ENCODE measurements at regions not wholly inside any gene's neighbourhood (a gene's known extent, or its start where the extent isn't known, plus 50 kb on each side); places are given as distances from the start of the nearest gene placed in this dataset.

GRCh38 chr17:54518706-54519105 lies 381.9 kb upstream of the TOM1L1 start:
- Histone ChIP-seq H3K4me3 (ENCODE audit: insufficient read length, low read depth) (no peak overlapping the region), H3K9me3 (ENCODE audit: insufficient read depth, low read length) (no peaks in the 10 kb centered on the region), H3K9ac (ENCODE audit: insufficient read length, low read depth) (no peak overlapping the region), H3K4me1 (ENCODE audit: insufficient read depth, insufficient read length) (no peaks in the 10 kb centered on the region), H3K27me3 (ENCODE audit: insufficient read depth, insufficient read length) (no peaks in the 10 kb centered on the region), H3K36me3 (ENCODE audit: insufficient read depth, insufficient read length, low read length) (no peaks in the 10 kb centered on the region)
- no peak for DNase-seq (ENCODE audit: low read depth, low spot score)
- TF ChIP-seq ZNF274 (IDR thresholded peaks at IDR 0.05; ENCODE audit: low read depth, low read length): no peak

- Histone ChIP-seq H3K4me1 (ENCODE audit: insufficient read depth, insufficient read length) (no peaks in the 10 kb centered on the region), H3K9me3 (ENCODE audit: insufficient read depth, low read length) (no peaks in the 10 kb centered on the region), H3K9ac (ENCODE audit: insufficient read length, low read depth) (no peak overlapping the region), H3K4me3 (ENCODE audit: insufficient read length, low read depth) (no peak overlapping the region), H3K27me3 (ENCODE audit: insufficient read depth, insufficient read length) (no peaks in the 10 kb centered on the region), H3K36me3 (ENCODE audit: insufficient read depth, insufficient read length, low read length) (no peaks in the 10 kb centered on the region)
- no peak for DNase-seq (ENCODE audit: low read depth, low spot score)
- TF ChIP-seq YY1 (IDR thresholded peaks at IDR 0.05; ENCODE audit: insufficient read depth, insufficient read length) (no peak), ZNF274 (IDR thresholded peaks at IDR 0.05; ENCODE audit: low read depth, low read length) (no peak)
Measured at GRCh38 chr17:54521137-54521536, 379.5 kb upstream of the TOM1L1 start.

DNA sequence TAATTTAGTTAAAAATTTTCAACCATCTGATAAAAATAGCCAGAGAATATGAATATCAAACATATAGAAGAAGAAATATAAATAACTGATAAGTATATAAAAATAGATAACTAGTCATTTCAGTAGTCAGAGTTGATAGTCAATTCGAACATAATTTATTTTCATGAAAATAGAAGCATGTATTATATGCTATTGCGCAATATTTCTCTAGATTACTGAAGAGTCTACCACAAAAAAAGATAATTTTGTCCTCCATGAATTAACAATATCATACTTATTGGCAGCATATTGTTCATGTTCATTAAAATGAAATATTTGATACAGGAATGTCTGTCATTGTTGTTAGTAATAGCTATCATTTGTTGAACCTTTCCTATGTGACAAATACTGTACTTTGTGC lies 376.2 kb upstream of the TOM1L1 start:
- Histone ChIP-seq H3K9me3 (ENCODE audit: insufficient read depth, low read length) (no peaks in the 10 kb centered on the region), H3K27me3 (ENCODE audit: insufficient read depth, insufficient read length) (no peaks in the 10 kb centered on the region), H3K9ac (ENCODE audit: insufficient read length, low read depth) (no peak overlapping the region), H3K4me1 (ENCODE audit: insufficient read depth, insufficient read length) (no peaks in the 10 kb centered on the region), H3K4me3 (ENCODE audit: insufficient read length, low read depth) (no peak overlapping the region), H3K36me3 (ENCODE audit: insufficient read depth, insufficient read length, low read length) (no peaks in the 10 kb centered on the region)
- no peak for TF ChIP-seq SUZ12 (IDR thresholded peaks at IDR 0.05; ENCODE audit: extremely low read depth, insufficient read depth, insufficient read length)
- no peak for TF ChIP-seq YY1 (IDR thresholded peaks at IDR 0.05; ENCODE audit: insufficient read depth, insufficient read length)
- no peak for TF ChIP-seq ZNF274 (IDR thresholded peaks at IDR 0.05; ENCODE audit: low read depth, low read length)
- DNase-seq (ENCODE audit: low read depth, low spot score): no peak

DNA sequence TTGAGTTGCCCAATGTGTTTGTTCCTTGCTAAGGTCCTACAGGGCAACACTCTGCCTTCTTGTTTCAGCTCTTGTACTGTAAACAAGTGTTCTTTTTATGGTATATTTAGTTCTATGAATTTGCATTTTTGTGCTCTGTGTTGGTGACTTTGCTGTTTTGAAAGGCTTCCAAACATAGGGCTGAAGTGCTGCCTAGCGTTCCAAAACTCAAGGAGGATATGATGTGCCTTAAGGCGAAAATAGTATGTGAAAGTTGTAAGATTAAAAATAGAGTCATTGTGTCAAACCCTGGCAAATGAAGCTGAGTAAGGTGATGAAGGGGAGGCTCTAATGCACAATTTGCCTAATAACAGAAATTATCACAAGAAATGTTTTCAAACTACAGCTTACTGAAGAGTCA lies 372.7 kb upstream of the TOM1L1 start:
- TF ChIP-seq YY1 (IDR thresholded peaks at IDR 0.05; ENCODE audit: insufficient read depth, insufficient read length): no peak
- Histone ChIP-seq H3K9me3 (ENCODE audit: insufficient read depth, low read length) (no peaks in the 10 kb centered on the region), H3K4me3 (ENCODE audit: insufficient read length, low read depth) (no peak overlapping the region), H3K36me3 (ENCODE audit: insufficient read depth, insufficient read length, low read length) (no peaks in the 10 kb centered on the region), H3K9ac (ENCODE audit: insufficient read length, low read depth) (no peak overlapping the region), H3K27me3 (ENCODE audit: insufficient read depth, insufficient read length) (no peaks in the 10 kb centered on the region), H3K4me1 (ENCODE audit: insufficient read depth, insufficient read length) (no peaks in the 10 kb centered on the region)
- no peak for DNase-seq (ENCODE audit: low read depth, low spot score)

- TF ChIP-seq YY1 (IDR thresholded peaks at IDR 0.05; ENCODE audit: insufficient read depth, insufficient read length): no peak
- no peak for TF ChIP-seq SUZ12 (IDR thresholded peaks at IDR 0.05; ENCODE audit: extremely low read depth, insufficient read depth, insufficient read length)
- TF ChIP-seq ZNF274 (IDR thresholded peaks at IDR 0.05; ENCODE audit: low read depth, low read length): no peak
- Histone ChIP-seq H3K4me3 (ENCODE audit: insufficient read length, low read depth) (no peak overlapping the region), H3K9ac (ENCODE audit: insufficient read length, low read depth) (no peak overlapping the region), H3K36me3 (ENCODE audit: insufficient read depth, insufficient read length, low read length) (no peaks in the 10 kb centered on the region), H3K27me3 (ENCODE audit: insufficient read depth, insufficient read length) (no peaks in the 10 kb centered on the region), H3K4me1 (ENCODE audit: insufficient read depth, insufficient read length) (no peaks in the 10 kb centered on the region), H3K9me3 (ENCODE audit: insufficient read depth, low read length) (no peaks in the 10 kb centered on the region)
- DNase-seq (ENCODE audit: low read depth, low spot score): no peak
Measured at GRCh38 chr17:54530398-54530797, 370.3 kb upstream of the TOM1L1 start.

DNA sequence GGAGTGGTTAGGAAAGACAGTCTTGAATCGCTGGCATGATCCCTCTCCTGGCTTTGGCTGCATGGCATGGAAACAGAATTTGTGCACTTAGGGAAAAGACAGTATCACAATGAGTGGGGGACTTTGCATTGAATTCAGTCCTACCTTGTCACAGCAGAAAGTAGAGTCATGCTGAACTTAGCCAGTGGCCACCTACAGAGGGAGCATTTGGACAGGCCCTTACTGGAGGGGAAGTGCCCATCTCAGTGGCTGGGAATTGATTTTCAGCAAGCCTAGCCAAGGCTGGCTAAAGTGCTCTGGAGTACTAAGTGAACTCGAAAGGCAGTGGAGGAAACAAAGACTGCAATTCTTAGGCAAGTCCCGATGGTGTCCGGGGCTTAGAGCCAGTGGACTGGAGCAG lies 364.3 kb upstream of the TOM1L1 start:
- H3K4me1 ChIP-seq (ENCODE audit: insufficient read depth, insufficient read length): no peaks in the 10 kb centered on the region
- H3K4me3 ChIP-seq (ENCODE audit: insufficient read length, low read depth): no peak overlapping the region
- TF ChIP-seq YY1 (IDR thresholded peaks at IDR 0.05; ENCODE audit: insufficient read depth, insufficient read length): no peak
- TF ChIP-seq SUZ12 (IDR thresholded peaks at IDR 0.05; ENCODE audit: extremely low read depth, insufficient read depth, insufficient read length): no peak
- no peak for TF ChIP-seq ZNF274 (IDR thresholded peaks at IDR 0.05; ENCODE audit: low read depth, low read length)
- H3K9me3 ChIP-seq (ENCODE audit: insufficient read depth, low read length): no peaks in the 10 kb centered on the region
- DNase-seq (ENCODE audit: low read depth, low spot score): no peak
- no peaks in the 10 kb centered on the region for H3K36me3 ChIP-seq (ENCODE audit: insufficient read depth, insufficient read length, low read length)
- no peaks in the 10 kb centered on the region for H3K27me3 ChIP-seq (ENCODE audit: insufficient read depth, insufficient read length)
- H3K9ac ChIP-seq (ENCODE audit: insufficient read length, low read depth): no peak overlapping the region

DNA sequence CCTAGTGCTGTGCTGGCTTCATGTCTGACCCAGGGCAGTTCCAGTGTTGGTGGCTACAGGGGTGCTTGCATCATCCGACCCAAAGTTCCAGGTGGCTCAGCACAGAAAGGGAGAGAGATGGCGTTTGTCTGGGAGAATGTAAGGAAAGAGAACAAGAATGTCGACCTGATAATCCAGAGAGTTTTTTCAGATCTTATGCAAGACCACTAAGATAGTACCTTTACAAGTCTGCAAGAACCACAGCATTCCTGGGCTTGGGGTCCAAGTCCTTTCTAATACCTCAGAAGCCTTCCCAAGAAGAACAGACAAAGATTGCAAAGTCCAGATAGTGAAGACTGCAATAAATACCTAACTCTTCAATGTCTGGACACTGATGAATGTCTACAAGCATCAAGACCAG lies 363.0 kb upstream of the TOM1L1 start:
- Histone ChIP-seq H3K9ac (ENCODE audit: insufficient read length, low read depth) (no peak overlapping the region), H3K36me3 (ENCODE audit: insufficient read depth, insufficient read length, low read length) (no peaks in the 10 kb centered on the region), H3K9me3 (ENCODE audit: insufficient read depth, low read length) (no peaks in the 10 kb centered on the region), H3K4me3 (ENCODE audit: insufficient read length, low read depth) (no peak overlapping the region), H3K27me3 (ENCODE audit: insufficient read depth, insufficient read length) (no peaks in the 10 kb centered on the region), H3K4me1 (ENCODE audit: insufficient read depth, insufficient read length) (no peaks in the 10 kb centered on the region)
- DNase-seq (ENCODE audit: low read depth, low spot score): no peak
- TF ChIP-seq SUZ12 (IDR thresholded peaks at IDR 0.05; ENCODE audit: extremely low read depth, insufficient read depth, insufficient read length) (no peak), YY1 (IDR thresholded peaks at IDR 0.05; ENCODE audit: insufficient read depth, insufficient read length) (no peak), ZNF274 (IDR thresholded peaks at IDR 0.05; ENCODE audit: low read depth, low read length) (no peak)

DNA sequence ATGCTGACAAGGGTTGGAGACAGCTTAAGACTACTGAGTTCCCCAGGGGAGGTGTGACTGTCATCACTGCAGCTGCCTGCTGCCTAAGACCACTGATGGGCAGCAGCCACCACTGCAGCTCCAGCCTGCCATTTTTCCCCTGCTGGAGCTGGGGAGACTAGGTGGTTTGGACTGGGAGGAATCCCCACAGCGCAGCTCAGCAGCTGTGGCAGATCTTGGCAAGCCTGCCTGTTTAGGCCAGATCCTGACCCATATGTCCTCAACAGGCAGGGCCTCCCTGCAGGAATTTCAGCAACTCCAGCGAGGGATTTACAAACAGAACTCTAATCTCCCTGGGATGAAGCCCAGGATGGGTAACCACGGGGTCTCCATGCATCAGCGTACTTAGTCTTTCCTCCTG lies 356.4 kb upstream of the TOM1L1 start:
- H3K36me3 ChIP-seq (ENCODE audit: insufficient read depth, insufficient read length, low read length): no peaks in the 10 kb centered on the region
- TF ChIP-seq YY1 (IDR thresholded peaks at IDR 0.05; ENCODE audit: insufficient read depth, insufficient read length) (no peak), ZNF274 (IDR thresholded peaks at IDR 0.05; ENCODE audit: low read depth, low read length) (no peak), SUZ12 (IDR thresholded peaks at IDR 0.05; ENCODE audit: extremely low read depth, insufficient read depth, insufficient read length) (no peak)
- no peaks in the 10 kb centered on the region for H3K9me3 ChIP-seq (ENCODE audit: insufficient read depth, low read length)
- no peaks in the 10 kb centered on the region for H3K27me3 ChIP-seq (ENCODE audit: insufficient read depth, insufficient read length)
- DNase-seq (ENCODE audit: low read depth, low spot score): peak; percentile 16
- H3K9ac ChIP-seq (ENCODE audit: insufficient read length, low read depth): no peak overlapping the region
- no peaks in the 10 kb centered on the region for H3K4me1 ChIP-seq (ENCODE audit: insufficient read depth, insufficient read length)
- no peak overlapping the region for H3K4me3 ChIP-seq (ENCODE audit: insufficient read length, low read depth)
